NCI-H1048 (cell line): ENCODE measurements at regions not wholly inside any gene's neighbourhood (a gene's known extent, or its start where the extent isn't known, plus 50 kb on each side); places are given as distances from the start of the nearest gene placed in this dataset.
"Not testable (repeated sequence)": the region's sequence is repeated elsewhere in the genome, so short reads cannot be mapped to it uniquely, and the experiment has no call there.

Source experiments
- DNase-seq: peaks from one replicate; lab custom pipeline; 2025; lab: John Stamatoyannopoulos, UW

- no peak for DNase-seq
Observed at GRCh38 chr5:101505891-101506570, 602.9 kb upstream of the ST8SIA4 start.

DNA sequence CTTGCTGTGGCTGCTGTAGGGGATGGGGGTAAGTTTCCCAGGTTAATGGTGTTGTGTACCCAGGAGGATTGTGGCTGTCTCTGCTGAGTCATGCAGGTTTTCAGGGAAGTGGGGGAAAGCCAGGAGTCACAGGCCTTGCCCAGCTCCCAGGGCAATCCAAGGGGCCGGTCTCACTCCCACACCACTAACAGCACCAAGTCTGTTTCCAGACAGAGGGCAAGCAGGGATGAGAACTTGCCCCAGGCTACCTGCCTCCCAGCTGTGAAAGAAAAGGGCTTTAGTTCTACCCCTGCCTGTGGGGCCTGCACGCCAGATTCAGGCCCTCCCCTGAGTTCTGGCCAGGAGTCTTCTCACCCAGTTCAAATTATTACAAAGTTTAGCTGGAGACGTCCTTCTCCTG, 579.8 kb upstream of the ST8SIA4 start:
- DNase-seq: no peak

DNA sequence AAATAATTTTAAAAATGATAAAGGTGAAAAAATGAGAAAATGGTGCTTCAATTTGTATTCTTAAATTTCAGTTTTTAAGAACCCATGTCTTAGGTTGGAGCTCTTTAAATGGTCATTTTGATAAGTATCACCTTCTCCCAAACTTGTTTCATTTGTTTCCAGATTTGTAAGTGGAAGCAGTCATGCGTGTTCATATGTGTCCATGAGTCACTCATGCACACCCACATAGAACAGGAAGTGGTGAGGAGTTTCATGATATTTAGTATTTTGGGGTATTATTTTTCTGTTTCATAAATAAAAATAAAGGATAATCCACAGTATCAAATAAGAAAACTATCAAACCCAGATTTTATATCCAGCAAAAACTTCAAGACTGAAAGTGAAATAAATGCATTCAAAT, 570.4 kb upstream of the ST8SIA4 start:
- DNase-seq: no peak

DNA sequence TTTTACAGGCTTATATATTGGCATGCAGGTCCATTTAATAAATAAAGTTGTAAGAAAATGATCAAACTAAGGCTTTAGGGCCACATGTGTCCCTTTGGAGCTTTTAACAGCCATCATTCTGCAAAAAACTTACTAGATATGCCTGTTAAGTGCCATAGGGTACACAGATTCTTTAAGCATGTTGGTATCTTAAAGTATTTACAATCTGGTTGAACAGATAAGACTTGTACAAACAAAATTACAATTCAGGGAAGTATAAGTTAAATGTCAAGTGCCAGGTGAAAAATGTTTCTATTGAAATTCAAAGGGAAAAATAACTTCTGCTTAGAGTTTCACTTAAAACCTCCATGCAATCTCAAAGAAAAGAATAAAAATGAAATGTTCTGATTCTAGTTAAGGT, 558.4 kb upstream of the ST8SIA4 start:
- no peak for DNase-seq

GRCh38 chr5:101458587-101458986, 555.5 kb upstream of the ST8SIA4 start:
- DNase-seq: no peak

- DNase-seq: no peak
Observed at GRCh38 chr5:101455851-101456250, 552.8 kb upstream of the ST8SIA4 start.

DNA sequence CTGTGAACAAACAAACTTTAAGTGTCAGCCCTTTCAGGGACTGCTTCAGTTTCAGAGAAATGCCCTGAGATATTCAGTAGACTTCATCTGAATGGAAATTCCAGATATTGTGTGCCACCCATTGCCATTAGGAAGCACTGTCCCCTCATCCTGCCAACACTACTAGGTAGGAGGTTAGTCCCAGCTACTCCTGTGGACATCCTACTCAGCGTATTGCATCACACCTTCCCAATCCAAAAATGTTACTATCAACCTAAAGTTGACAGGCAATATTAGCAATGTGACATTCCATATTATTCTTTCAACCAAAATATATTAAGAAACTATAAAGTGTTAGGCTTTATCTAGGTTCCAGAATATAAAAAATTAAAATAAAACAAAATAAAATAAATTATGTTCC, 552.0 kb upstream of the ST8SIA4 start:
- DNase-seq: no peak

GRCh38 chr5:101442281-101442680, 539.2 kb upstream of the ST8SIA4 start:
- not testable (repeated sequence) for DNase-seq

- DNase-seq: no peak
Observed at GRCh38 chr5:101440173-101440572, 537.1 kb upstream of the ST8SIA4 start.

GRCh38 chr5:101437351-101437750, 534.3 kb upstream of the ST8SIA4 start:
- no peak for DNase-seq

DNA sequence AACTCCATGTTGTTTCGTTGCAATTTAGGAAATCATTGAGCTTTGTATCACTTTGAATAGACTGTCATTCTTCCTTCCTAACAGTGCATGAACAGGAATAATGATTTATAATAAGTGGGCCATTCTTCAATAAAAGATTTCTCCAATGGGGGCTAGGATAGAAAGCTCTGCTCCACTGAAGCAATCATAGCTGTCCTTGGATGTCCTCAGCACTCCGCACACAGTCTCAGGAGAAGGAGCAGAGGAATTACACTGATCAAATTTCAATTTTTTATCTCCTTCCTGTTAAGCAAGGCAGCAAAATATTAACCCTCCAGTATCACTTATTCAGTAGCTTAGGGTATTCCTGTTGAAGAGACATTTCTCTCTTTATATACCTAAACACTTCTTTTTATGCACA, 532.7 kb upstream of the ST8SIA4 start:
- DNase-seq: no peak

DNA sequence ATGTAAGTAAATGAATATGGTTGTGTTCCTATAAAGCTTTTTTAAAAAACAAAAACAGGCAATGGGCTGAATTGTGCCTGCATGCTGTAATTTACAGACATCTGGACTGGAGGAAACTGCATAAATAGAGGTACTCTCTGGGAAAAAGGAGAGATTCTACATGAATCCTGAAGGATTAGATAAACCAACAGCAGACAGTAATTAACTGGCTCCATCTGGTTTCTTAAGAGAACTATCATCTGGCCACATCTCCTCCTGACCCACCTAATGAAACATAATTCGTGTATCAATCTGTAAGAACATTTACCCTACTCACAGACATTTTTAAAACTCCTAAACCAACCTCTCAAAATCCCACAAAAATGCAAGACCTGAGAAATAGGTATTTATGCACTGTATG, 528.1 kb upstream of the ST8SIA4 start:
- no peak for DNase-seq

DNA sequence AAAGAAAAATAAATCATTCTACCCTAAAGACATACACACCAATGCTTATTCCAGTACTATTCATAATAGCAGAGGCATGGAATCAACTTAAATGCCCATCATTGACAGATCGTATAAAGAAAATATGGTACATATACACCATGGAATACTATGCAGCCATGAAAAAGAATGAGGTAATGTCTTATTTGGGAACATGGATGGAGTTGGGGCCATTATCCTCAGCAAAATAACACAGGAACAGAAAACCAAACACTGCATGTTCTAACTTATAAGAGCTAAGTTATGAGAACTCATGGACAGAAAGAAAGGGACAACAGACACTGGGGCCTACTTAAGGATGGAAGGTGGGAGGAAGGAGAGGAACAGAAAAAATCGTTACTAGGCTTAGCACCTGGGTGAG, 527.5 kb upstream of the ST8SIA4 start:
- DNase-seq: no peak

DNA sequence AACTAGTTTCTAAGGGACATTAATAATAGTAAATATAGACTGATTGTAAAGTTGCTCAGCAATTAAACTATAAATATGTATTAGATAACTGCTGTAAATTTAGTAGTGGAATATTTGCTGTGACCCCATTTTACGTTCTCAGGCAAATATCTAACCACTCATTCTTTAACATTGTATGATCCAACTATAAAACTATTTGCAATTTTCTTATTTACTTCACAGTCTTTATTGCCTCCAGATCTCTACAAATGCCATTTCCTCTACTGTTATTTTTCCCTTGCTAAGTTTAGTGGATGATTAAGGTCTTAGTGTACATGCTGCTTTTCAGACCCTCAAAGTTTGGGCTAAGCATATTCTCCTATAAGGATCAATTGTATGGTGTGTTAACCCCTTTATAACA, 526.2 kb upstream of the ST8SIA4 start:
- no peak for DNase-seq

DNA sequence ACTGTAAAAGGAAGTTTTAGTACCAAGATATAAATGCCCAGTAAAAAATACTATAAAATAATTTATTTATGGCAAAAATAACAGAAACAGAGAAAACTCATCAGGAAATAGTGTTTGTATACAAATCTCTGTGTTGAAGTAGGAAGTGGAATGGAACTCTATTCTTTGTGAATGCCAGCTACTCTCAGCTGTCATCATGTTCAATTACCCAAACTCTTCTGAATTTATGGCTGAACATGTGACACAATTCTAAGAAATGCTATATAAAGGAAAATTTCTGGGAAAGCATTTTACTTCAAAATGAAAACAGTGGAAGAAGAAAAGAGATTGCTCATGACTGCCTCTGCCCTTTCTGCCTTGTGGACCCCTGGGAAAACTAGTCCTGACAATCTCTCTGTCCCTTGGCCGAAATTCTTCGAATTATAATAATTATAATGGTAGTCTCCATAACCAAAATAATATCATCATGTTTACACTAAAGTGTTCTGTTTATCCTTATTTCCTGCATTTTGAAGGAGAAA, 522.3 kb upstream of the ST8SIA4 start:
- no peak for DNase-seq

DNA sequence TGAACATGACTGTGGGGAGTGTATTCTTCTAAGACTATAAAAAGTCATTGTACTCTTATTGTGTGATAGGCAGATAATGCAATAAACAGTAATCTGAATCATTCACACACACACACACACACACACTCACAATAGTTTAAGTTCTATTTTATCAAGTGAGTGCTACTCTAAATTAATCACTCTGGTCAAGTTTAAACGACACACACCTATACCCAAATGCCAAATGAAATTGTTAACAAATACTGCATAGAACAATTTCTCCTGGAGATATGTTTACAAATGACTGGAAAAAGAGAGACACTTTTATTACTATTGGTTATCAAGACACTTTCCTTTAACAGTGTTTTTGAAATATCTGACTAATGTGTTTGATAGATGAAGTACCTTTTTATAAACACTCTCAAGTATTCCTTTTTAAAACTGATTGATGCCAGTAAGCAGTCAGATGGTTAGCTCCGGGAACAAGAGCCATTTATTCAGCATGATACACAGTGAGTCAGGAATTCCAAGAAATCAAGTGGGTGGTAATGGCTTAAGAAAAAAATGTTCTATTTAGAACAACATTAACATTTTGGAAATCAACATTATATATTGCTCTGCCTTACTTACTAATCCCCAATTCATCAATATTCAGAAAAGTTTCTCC, 521.6 kb upstream of the ST8SIA4 start:
- DNase-seq: no peak

GRCh38 chr5:101418713-101419118, 515.6 kb upstream of the ST8SIA4 start:
- DNase-seq: no peak

DNA sequence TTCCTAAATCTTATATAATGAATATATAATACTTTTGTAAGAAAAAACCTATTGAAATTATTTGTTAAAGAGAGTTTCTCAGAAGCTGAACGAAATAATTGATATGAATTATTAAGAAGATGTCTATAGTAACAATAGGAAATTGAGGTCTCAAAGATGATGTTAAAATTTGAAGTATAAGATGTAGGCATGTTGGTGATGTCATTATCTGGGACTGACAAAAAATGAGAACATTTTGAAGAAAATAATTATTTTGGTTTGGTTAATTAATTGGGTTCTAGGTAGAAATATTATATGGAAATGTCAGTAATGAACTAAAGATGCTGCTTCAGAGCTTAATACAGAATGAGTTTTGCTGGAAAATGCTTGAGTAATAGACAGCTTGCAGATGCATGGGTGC, 501.4 kb upstream of the ST8SIA4 start:
- no peak for DNase-seq

DNA sequence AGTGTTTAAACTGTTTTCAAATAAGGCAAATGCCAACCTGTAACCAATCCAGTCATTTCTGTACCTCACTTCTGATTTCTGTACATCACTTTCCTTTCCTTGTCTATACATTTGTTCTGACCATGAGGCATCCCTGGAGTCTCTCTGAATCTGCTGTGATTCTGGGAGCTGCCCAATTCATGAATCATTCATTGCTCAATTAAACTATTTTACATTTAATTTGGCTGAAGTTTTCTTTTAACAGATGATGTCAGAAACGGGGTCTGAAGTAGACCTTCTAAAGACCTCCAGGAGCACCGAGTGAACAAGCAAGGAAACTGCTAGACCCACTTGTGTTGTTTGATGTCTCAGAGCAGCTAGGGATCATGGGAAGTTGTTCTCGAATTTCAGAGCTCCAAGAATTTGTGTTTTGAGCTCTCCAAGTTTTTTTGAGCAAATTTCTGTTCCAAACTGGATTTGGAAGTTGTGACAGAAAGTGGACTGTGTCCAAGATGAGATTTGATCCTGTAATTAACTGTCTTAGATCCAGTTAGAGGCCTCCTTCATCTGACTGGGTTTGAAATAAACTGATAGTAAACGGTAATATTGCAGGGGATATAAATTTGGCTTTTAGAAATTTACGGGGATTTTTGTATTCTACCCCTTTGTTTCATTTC, 490.8 kb upstream of the ST8SIA4 start:
- no peak for DNase-seq

GRCh38 chr5:101390151-101390908, 487.2 kb upstream of the ST8SIA4 start:
- DNase-seq: no peak

DNA sequence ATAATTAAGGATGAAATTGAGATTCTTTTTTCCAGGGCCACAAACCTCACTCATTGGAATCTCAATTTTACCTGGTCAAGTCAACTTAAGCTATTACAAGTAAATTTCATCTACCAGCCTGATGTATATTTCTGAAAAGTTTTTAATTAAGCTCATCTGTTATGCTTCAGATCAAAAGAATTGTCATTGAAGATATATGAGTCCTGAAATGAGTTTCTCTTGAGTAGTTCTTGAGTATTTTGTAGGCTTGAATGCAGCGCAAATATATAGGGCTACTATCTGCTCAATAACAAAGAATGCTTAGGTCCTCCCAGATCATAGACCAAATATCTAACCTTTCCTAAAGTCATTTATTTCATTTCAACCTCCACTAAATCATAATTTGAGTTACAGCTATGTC, 482.2 kb upstream of the ST8SIA4 start:
- DNase-seq: no peak

DNA sequence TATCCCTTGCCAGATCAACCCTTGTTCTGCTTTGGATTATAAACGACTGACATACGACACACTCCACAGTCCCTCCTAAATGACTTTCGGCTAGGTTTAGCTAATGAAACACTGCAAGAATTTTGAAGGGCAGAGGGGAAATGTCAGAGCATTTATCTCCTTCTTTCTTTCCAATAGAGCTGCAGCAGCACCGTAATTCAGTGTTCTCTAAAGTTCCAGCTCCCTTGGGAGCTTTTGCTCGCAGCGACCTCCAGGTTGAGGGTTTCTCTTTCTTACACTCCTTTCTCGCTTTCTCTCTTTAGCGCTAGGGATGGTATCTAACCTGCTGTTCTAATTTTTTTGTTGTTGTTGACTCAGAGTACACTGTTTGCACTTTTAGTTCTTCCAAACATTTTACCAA, 467.1 kb upstream of the ST8SIA4 start:
- no peak for DNase-seq

DNA sequence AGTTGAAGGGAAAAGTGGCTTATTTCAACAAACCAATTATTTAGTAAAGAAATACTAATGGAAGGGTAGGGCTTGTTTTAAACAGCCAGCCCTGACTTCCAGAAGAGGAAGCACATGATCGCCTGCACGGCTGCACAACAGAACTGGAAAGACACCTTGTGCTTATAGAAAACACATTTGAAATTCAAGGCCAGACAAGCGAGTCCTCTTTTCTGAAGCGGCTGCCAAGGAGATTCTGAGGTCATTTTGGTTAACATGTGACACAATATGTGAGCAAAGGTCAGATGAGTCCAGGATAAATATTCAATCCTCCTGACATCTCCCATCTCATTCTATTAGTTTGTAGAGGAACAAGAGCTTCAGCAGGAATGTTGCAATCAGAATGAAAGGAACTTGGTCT, 461.4 kb upstream of the ST8SIA4 start:
- DNase-seq: no peak
